Thyroid gland (tissue), 4 donors: ENCODE measurements at regions not wholly inside any gene's neighbourhood (a gene's known extent, or its start where the extent isn't known, plus 50 kb on each side); places are given as distances from the start of the nearest gene placed in this dataset.

ENCODE experiments used
- DNase-seq, 2 donors: peaks; one replicate each; pipeline ENCODE4 v3.0.0-alpha.2; 2019
- H3K27ac ChIP-seq, 3 donors: fragments of 200-600 bp; sonication (generic); 1 replicate in 2 of 3; 2 replicates in 1 of 3; pipeline ENCODE4 v1.5.1; 2016 to 2019; ENCODE audit warnings: mild to moderate bottlenecking in 1 of 3, moderate library complexity in 1 of 3
- H3K27me3 ChIP-seq: fragments of 200-600 bp; sonication (generic); one replicate; pipeline ENCODE4 v1.5.1; 2019
- H3K36me3 ChIP-seq, 2 donors: fragments of 200-600 bp; sonication (generic); one replicate each; pipeline ENCODE4 v1.5.1; 2016 to 2019
- H3K4me1 ChIP-seq, 2 donors: fragments of 200-600 bp; sonication (generic); one replicate each; pipeline ENCODE4 v1.5.1; 2017 to 2019
- H3K4me3 ChIP-seq, 3 donors: fragments of 200-600 bp; sonication (generic); replicated peaks in 1 of 3; 1 replicate in 2 of 3; 2 replicates in 1 of 3; pipeline ENCODE4 v1.5.1; 2016; ENCODE audit warnings: mild to moderate bottlenecking in 1 of 3
- H3K9me3 ChIP-seq: fragments of 200-600 bp; sonication (generic); one replicate; pipeline ENCODE4 v1.5.1; 2017
- POLR2A ChIP-seq, 2 donors: fragments of 450-650 bp; IDR thresholded peaks; one replicate each; pipeline ENCODE4 v1.6.1; 2017; ENCODE audit warnings: antibody characterized with exemption in 2 of 2, mild to moderate bottlenecking in 2 of 2, moderate library complexity in 1 of 2
- WGBS, 2 donors: methylation state at CpG; one replicate each; pipeline ENCODE4 v1.1.5; 2017; 5-methylcytosine and 5-hydroxymethylcytosine counted together
- intact Hi-C: fragments of 100-400 bp; cut with DNase I; formaldehyde crosslinking; loops from one replicate; pipeline ENCODE4 v1.15.1; 2023
- TF ChIP-seq, protein P1 (sequence below), 6 experiments: fragments of 200-600 bp in 3 of 6; fragments of 450-650 bp in 3 of 6; sonication (generic) in 3 of 6; IDR thresholded peaks; one replicate each; pipeline ENCODE4 v1.5.1; 2016 to 2019; ENCODE audit warnings: antibody characterized with exemption in 6 of 6, mild to moderate bottlenecking in 2 of 6, inconsistent platforms in 1 of 6, moderate library complexity in 1 of 6

DNA sequence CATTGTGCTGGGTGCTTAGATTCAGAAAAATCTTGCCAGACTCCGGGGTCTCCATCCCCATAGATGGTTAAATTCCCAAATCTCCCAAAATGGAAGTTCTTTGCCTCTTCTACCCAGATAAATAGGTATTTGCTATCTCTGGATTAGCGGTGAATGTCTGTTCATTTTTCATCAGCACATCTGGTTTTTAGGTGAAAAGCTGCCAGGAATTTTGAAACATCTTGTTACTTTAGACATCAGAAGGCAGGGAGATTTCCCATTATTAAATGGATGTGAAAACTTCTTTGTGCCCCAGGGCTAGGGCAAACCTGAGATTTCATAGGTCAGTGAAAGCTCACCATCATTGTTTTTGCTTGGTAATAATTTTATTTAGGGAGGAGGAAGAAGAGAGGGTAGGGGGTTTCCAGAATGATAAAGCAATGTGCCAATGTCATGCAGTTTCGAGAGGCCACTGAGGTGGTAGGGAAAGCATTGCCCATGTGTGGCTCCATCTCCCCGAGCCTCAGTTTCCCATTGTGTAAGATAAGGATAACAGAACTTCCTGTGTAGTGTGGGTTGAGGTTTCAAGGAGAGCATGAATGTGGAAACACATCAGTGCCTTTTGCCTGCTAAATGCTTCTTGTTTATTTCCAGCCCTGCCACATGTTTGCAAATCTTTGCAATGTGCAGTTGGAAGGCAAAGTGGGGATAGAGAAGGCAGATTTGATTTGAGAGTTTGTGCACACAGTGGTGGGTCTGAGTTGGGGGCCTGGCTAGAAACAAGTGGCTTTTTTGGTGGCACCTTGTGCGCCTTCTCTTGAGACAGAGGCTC, 147.2 kb upstream of the KLF4 start:
- no peaks in the 10 kb centered on the region for H3K9me3 ChIP-seq
- peaks cover 11% of the 10 kb centered on the region in 2 donors for H3K4me1 ChIP-seq
- H3K36me3 ChIP-seq: no peaks in the 10 kb centered on the region
- H3K27me3 ChIP-seq: no peaks in the 10 kb centered on the region
- peak overlapping the region in 1 of 3 donors; percentile 37 for H3K4me3 ChIP-seq
- no peak for DNase-seq
- TF ChIP-seq, protein P1, sequence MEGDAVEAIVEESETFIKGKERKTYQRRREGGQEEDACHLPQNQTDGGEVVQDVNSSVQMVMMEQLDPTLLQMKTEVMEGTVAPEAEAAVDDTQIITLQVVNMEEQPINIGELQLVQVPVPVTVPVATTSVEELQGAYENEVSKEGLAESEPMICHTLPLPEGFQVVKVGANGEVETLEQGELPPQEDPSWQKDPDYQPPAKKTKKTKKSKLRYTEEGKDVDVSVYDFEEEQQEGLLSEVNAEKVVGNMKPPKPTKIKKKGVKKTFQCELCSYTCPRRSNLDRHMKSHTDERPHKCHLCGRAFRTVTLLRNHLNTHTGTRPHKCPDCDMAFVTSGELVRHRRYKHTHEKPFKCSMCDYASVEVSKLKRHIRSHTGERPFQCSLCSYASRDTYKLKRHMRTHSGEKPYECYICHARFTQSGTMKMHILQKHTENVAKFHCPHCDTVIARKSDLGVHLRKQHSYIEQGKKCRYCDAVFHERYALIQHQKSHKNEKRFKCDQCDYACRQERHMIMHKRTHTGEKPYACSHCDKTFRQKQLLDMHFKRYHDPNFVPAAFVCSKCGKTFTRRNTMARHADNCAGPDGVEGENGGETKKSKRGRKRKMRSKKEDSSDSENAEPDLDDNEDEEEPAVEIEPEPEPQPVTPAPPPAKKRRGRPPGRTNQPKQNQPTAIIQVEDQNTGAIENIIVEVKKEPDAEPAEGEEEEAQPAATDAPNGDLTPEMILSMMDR (IDR thresholded peaks at IDR 0.05): no peak
- 86 to 88% methylated on average over 5 of the region's 5 CpGs for WGBS, 2 donors
- intact Hi-C loops: no loop called here
- peak overlapping the region; percentile 59 to 92 (median 84) for H3K27ac ChIP-seq

DNA sequence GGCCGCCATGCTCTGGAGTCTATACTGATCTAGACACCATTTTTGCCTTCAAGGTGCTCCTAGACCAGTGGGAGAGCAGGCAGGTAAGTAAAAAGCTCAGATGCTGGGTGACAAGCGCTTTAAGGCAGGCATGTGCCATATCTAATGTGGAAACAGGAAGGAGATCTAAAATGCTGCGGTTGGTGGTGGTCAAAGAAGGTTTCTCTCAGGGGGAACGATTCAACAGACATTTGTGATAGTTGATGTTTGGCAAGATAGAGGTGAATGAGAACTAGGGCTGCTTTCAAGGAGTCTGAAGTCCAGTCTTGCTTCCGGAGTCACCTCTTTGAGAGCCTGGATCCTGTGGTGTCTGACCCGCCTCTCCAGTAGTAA, 146.2 kb upstream of the KLF4 start:
- TF ChIP-seq, protein P1 (IDR thresholded peaks at IDR 0.05): no peak
- TF ChIP-seq POLR2A (IDR thresholded peaks at IDR 0.05): no peak
- Histone ChIP-seq H3K36me3 (no peaks in the 10 kb centered on the region), H3K27ac (no peak overlapping the region), H3K4me3 (no peak overlapping the region), H3K4me1 (peaks cover 11% of the 10 kb centered on the region in 2 donors), H3K27me3 (no peaks in the 10 kb centered on the region), H3K9me3 (no peaks in the 10 kb centered on the region)
- no peak for DNase-seq
- WGBS, 2 donors: 86 to 95% methylated on average over 6 of the region's 6 CpGs
- intact Hi-C loops: no loop called here

- H3K27me3 ChIP-seq: no peaks in the 10 kb centered on the region
- peaks cover 11% of the 10 kb centered on the region in 2 donors for H3K4me1 ChIP-seq
- TF ChIP-seq, protein P1 (IDR thresholded peaks at IDR 0.05): no peak
- 73 to 86% methylated on average over 7 of the region's 7 CpGs for WGBS, 2 donors
- no peak overlapping the region for H3K27ac ChIP-seq
- intact Hi-C loops: no loop called here
- no peaks in the 10 kb centered on the region for H3K9me3 ChIP-seq
- H3K36me3 ChIP-seq: no peaks in the 10 kb centered on the region
- DNase-seq: no peak
- H3K4me3 ChIP-seq: no peak overlapping the region
These were observed 145.7 kb upstream of the KLF4 start for GRCh38 chr9:107635101-107635802.

GRCh38 chr9:107633406-107633805, 143.8 kb upstream of the KLF4 start:
- Histone ChIP-seq H3K27me3 (no peaks in the 10 kb centered on the region), H3K36me3 (no peaks in the 10 kb centered on the region)

More at GRCh38 chr9:107633406-107633805, 143.8 kb upstream of the KLF4 start:
- WGBS, 2 donors: 61 to 68% methylated on average over 5 of the region's 5 CpGs
- DNase-seq: no peak
- intact Hi-C loops: loop anchor here (5.0 kb wide), 1 partner anchor 939 kb away; no protein-coding TSS in a partner anchor
- H3K9me3 ChIP-seq: no peaks in the 10 kb centered on the region
- H3K27ac ChIP-seq: no peak overlapping the region
- TF ChIP-seq POLR2A (IDR thresholded peaks at IDR 0.05): no peak
- TF ChIP-seq, protein P1 (IDR thresholded peaks at IDR 0.05): no peak
- H3K4me1 ChIP-seq: peaks cover 9 to 11% of the 10 kb centered on the region in 2 donors
- H3K4me3 ChIP-seq: no peak overlapping the region
